Fibroblast of skin of back (primary cell): ENCODE measurements at regions not wholly inside any gene's neighbourhood (a gene's known extent, or its start where the extent isn't known, plus 50 kb on each side); places are given as distances from the start of the nearest gene placed in this dataset.
"Not testable (repeated sequence)": the region's sequence is repeated elsewhere in the genome, so short reads cannot be mapped to it uniquely, and the experiment has no call there.

ENCODE experiments used
- DNase-seq: peaks from one replicate; pipeline ENCODE4 v3.0.0-alpha.2; 2013

- DNase-seq: not testable (repeated sequence)
These were observed 215.4 kb downstream of the TBC1D2B start for GRCh38 chr15:77861997-77862635.

- DNase-seq: no peak
These were observed 217.3 kb downstream of the TBC1D2B start for GRCh38 chr15:77860071-77860691.

- DNase-seq: no peak
These were observed 217.9 kb downstream of the TBC1D2B start for GRCh38 chr15:77859491-77860060.

- DNase-seq: no peak
These were observed 218.6 kb downstream of the TBC1D2B start for GRCh38 chr15:77858792-77859490.

- DNase-seq: no peak
These were observed 220.1 kb downstream of the TBC1D2B start for GRCh38 chr15:77857419-77857818.

GRCh38 chr15:77856705-77857346 is 220.7 kb downstream of the TBC1D2B start:
- DNase-seq: no peak

- no peak for DNase-seq
These were observed 221.6 kb downstream of the TBC1D2B start for GRCh38 chr15:77855871-77856270.

GRCh38 chr15:77854980-77855379 is 222.3 kb upstream of the LINGO1 start:
- DNase-seq: no peak

- DNase-seq: no peak
These were observed 221.2 kb upstream of the LINGO1 start for GRCh38 chr15:77853910-77854309.

- no peak for DNase-seq
These were observed 220.3 kb upstream of the LINGO1 start for GRCh38 chr15:77853008-77853328.

GRCh38 chr15:77852241-77853007 is 219.7 kb upstream of the LINGO1 start:
- DNase-seq: no peak

- no peak for DNase-seq
These were observed 219.0 kb upstream of the LINGO1 start for GRCh38 chr15:77851691-77852090.

GRCh38 chr15:77851086-77851485 is 218.4 kb upstream of the LINGO1 start:
- DNase-seq: no peak

- no peak for DNase-seq
These were observed 214.3 kb upstream of the LINGO1 start for GRCh38 chr15:77846986-77847385.

GRCh38 chr15:77846360-77846759 is 213.6 kb upstream of the LINGO1 start:
- no peak for DNase-seq

GRCh38 chr15:77844798-77845446 is 212.2 kb upstream of the LINGO1 start:
- no peak for DNase-seq

GRCh38 chr15:77843546-77843945 is 210.8 kb upstream of the LINGO1 start:
- no peak for DNase-seq

- peak; percentile 13 for DNase-seq
These were observed 208.5 kb upstream of the LINGO1 start for GRCh38 chr15:77840991-77841775.

- no peak for DNase-seq
These were observed 207.5 kb upstream of the LINGO1 start for GRCh38 chr15:77839970-77840905.

- DNase-seq: no peak
These were observed 206.7 kb upstream of the LINGO1 start for GRCh38 chr15:77839456-77839855.
